Breast epithelium (tissue), 4 donors: ENCODE measurements at regions not wholly inside any gene's neighbourhood (a gene's known extent, or its start where the extent isn't known, plus 50 kb on each side); places are given as distances from the start of the nearest gene placed in this dataset.

ENCODE experiments used
- DNase-seq, 2 donors: peaks; one replicate each; pipeline ENCODE4 v3.0.0-alpha.2; 2019; ENCODE audit warnings: low spot score in 2 of 2
- H3K27ac ChIP-seq, 2 donors: fragments of 200-600 bp; sonication (generic) in 1 of 2; one replicate each; pipeline ENCODE4 v1.5.1; 2016 to 2019; ENCODE audit warnings: mild to moderate bottlenecking in 1 of 2
- H3K27me3 ChIP-seq, 2 donors: fragments of 200-600 bp; sonication (generic) in 1 of 2; one replicate each; pipeline versions ENCODE4 v1.5.1 to v1.6.0; 2017 to 2019; ENCODE audit warnings: control low read depth in 1 of 2, mild to moderate bottlenecking in 1 of 2
- H3K36me3 ChIP-seq: fragments of 200-600 bp; one replicate; pipeline ENCODE4 v1.5.1; 2019
- H3K4me1 ChIP-seq, 2 donors: fragments of 200-600 bp; sonication (generic); one replicate each; pipeline ENCODE4 v1.5.1; 2016 to 2019; ENCODE audit warnings: control low read depth in 1 of 2
- H3K4me3 ChIP-seq, 3 donors: fragments of 200-600 bp; sonication (generic); 1 replicate in 2 of 3; 2 replicates in 1 of 3; pipeline ENCODE4 v1.5.1; 2016 to 2019; ENCODE audit warnings: mild to moderate bottlenecking in 3 of 3, moderate library complexity in 2 of 3
- H3K9me3 ChIP-seq, 2 donors: fragments of 200-600 bp; sonication (generic) in 1 of 2; one replicate each; pipeline ENCODE4 v1.5.1; 2016 to 2019; ENCODE audit warnings: control low read depth in 1 of 2
- CTCF ChIP-seq, 3 donors: fragments of 450-650 bp; IDR thresholded peaks; one replicate each; pipeline ENCODE4 v1.5.1; 2016 to 2017; ENCODE audit warnings: antibody characterized with exemption in 3 of 3, mild to moderate bottlenecking in 3 of 3, moderate library complexity in 3 of 3
- POLR2A ChIP-seq: fragments of 450-650 bp; IDR thresholded peaks from one replicate; pipeline ENCODE4 v1.6.1; 2016; ENCODE audit warnings: antibody characterized with exemption, mild to moderate bottlenecking, moderate library complexity
- POLR2AphosphoS5 ChIP-seq, 3 donors: sonication (generic); formaldehyde crosslinking; IDR thresholded peaks; one replicate each; pipeline ENCODE4 v1.6.1; 2017; ENCODE audit warnings: antibody characterized with exemption in 3 of 3
- intact Hi-C: fragments of 100-400 bp; cut with DNase I; formaldehyde crosslinking; loops from one replicate; pipeline ENCODE4 v1.15.1; 2023; ENCODE audit warnings: low total_unique reads

- no peaks in the 10 kb centered on the region for H3K9me3 ChIP-seq
- no peak for DNase-seq
- H3K36me3 ChIP-seq: no peaks in the 10 kb centered on the region
- H3K4me3 ChIP-seq: no peak overlapping the region
- no peaks in the 10 kb centered on the region for H3K27me3 ChIP-seq
- intact Hi-C loops: no loop called here
- TF ChIP-seq POLR2AphosphoS5 (IDR thresholded peaks at IDR 0.05) (no peak), POLR2A (no peak)
- H3K4me1 ChIP-seq: no peaks in the 10 kb centered on the region
- no peak overlapping the region for H3K27ac ChIP-seq
Observed at GRCh38 chr6:140909156-140909555, 1223.6 kb upstream of the GJE1 start.

- H3K27me3 ChIP-seq: no peaks in the 10 kb centered on the region
- no peaks in the 10 kb centered on the region for H3K36me3 ChIP-seq
- H3K27ac ChIP-seq: no peak overlapping the region
- no peak for DNase-seq
- H3K4me3 ChIP-seq: no peak overlapping the region
- H3K9me3 ChIP-seq: no peaks in the 10 kb centered on the region
- no peaks in the 10 kb centered on the region for H3K4me1 ChIP-seq
- TF ChIP-seq POLR2AphosphoS5 (IDR thresholded peaks at IDR 0.05) (no peak), POLR2A (no peak), CTCF (IDR thresholded peaks at IDR 0.05) (no peak)
- intact Hi-C loops: no loop called here
Observed at GRCh38 chr6:140908505-140908904, 1224.2 kb upstream of the GJE1 start.

- no peaks in the 10 kb centered on the region for H3K4me1 ChIP-seq
- H3K27me3 ChIP-seq: no peaks in the 10 kb centered on the region
- no peaks in the 10 kb centered on the region for H3K36me3 ChIP-seq
- intact Hi-C loops: no loop called here
- H3K9me3 ChIP-seq: no peaks in the 10 kb centered on the region
- no peak for DNase-seq
- H3K4me3 ChIP-seq: no peak overlapping the region
- TF ChIP-seq CTCF (IDR thresholded peaks at IDR 0.05): no peak
- TF ChIP-seq POLR2A: no peak
- no peak for TF ChIP-seq POLR2AphosphoS5 (IDR thresholded peaks at IDR 0.05)
- no peak overlapping the region for H3K27ac ChIP-seq
Observed at GRCh38 chr6:140907235-140907634, 1225.5 kb upstream of the GJE1 start.

GRCh38 chr6:140905724-140906123, 1227.0 kb upstream of the GJE1 start:
- no peak for TF ChIP-seq POLR2AphosphoS5 (IDR thresholded peaks at IDR 0.05)
- TF ChIP-seq POLR2A: no peak
- no peak for TF ChIP-seq CTCF (IDR thresholded peaks at IDR 0.05)
- Histone ChIP-seq H3K27ac (no peak overlapping the region), H3K4me1 (no peaks in the 10 kb centered on the region), H3K36me3 (no peaks in the 10 kb centered on the region), H3K27me3 (no peaks in the 10 kb centered on the region), H3K9me3 (peaks cover 6 to 11% of the 10 kb centered on the region in 2 donors), H3K4me3 (no peak overlapping the region)
- DNase-seq: no peak
- intact Hi-C loops: no loop called here

- no peaks in the 10 kb centered on the region for H3K36me3 ChIP-seq
- peaks cover 6 to 11% of the 10 kb centered on the region in 2 donors for H3K9me3 ChIP-seq
- no peak overlapping the region for H3K27ac ChIP-seq
- TF ChIP-seq POLR2A (no peak), CTCF (IDR thresholded peaks at IDR 0.05) (no peak)
- H3K4me3 ChIP-seq: no peak overlapping the region
- intact Hi-C loops: no loop called here
- H3K27me3 ChIP-seq: no peaks in the 10 kb centered on the region
- DNase-seq: no peak
- H3K4me1 ChIP-seq: no peaks in the 10 kb centered on the region
Observed at GRCh38 chr6:140905050-140905449, 1227.7 kb upstream of the GJE1 start.
